Parathyroid adenoma (tissue), 2 donors: ENCODE measurements at regions not wholly inside any gene's neighbourhood (a gene's known extent, or its start where the extent isn't known, plus 50 kb on each side); places are given as distances from the start of the nearest gene placed in this dataset.
"Not testable (repeated sequence)": the region's sequence is repeated elsewhere in the genome, so short reads cannot be mapped to it uniquely, and the experiment has no call there.

Source experiments
- H2AFZ ChIP-seq: fragments of 300-600 bp; sonication (generic); one replicate; pipeline ENCODE4 v1.7.0; 2017; ENCODE audit warnings: antibody characterized with exemption, mild to moderate bottlenecking
- H3K27ac ChIP-seq: fragments of 300-600 bp; sonication (generic); one replicate; pipeline ENCODE4 v1.7.0; 2017
- H3K27me3 ChIP-seq: fragments of 300-600 bp; sonication (generic); one replicate; pipeline ENCODE4 v1.7.0; 2017; ENCODE audit warnings: low read length; ENCODE audit not compliant: control insufficient read depth, insufficient read depth
- H3K36me3 ChIP-seq: fragments of 300-600 bp; sonication (generic); one replicate; pipeline ENCODE4 v1.7.0; 2017; ENCODE audit warnings: low read length; ENCODE audit not compliant: control insufficient read depth, insufficient read depth
- H3K4me1 ChIP-seq: fragments of 300-600 bp; sonication (generic); one replicate; pipeline ENCODE4 v1.7.0; 2017; ENCODE audit warnings: control low read depth
- H3K4me2 ChIP-seq: fragments of 300-600 bp; sonication (generic); one replicate; pipeline ENCODE4 v1.7.0; 2017; ENCODE audit warnings: low read length
- H3K4me3 ChIP-seq: fragments of 300-600 bp; sonication (generic); one replicate; pipeline ENCODE4 v1.7.0; 2017; ENCODE audit warnings: low read depth, low read length
- H3K79me2 ChIP-seq: fragments of 300-600 bp; sonication (generic); one replicate; pipeline ENCODE4 v1.7.0; 2017; ENCODE audit warnings: control low read depth
- H3K9ac ChIP-seq: fragments of 300-600 bp; sonication (generic); one replicate; pipeline ENCODE4 v1.7.0; 2017; ENCODE audit warnings: mild to moderate bottlenecking
- H3K9me3 ChIP-seq: fragments of 300-600 bp; sonication (generic); one replicate; pipeline ENCODE4 v1.7.0; 2017; ENCODE audit warnings: low read length; ENCODE audit not compliant: control insufficient read depth
- CTCF ChIP-seq: fragments of 300-600 bp; sonication (generic); IDR thresholded peaks from one replicate; pipeline ENCODE4 v1.7.0; 2017; ENCODE audit warnings: antibody characterized with exemption, mild to moderate bottlenecking
- donor health status: primary hyperparathyroidism.

GRCh38 chr1:184840596-184840995 lies 85.9 kb upstream of the EDEM3 start:
- Histone ChIP-seq H3K27me3 (no peaks in the 10 kb centered on the region), H3K4me2 (no peak overlapping the region), H2AFZ (no peak overlapping the region), H3K9me3 (no peaks in the 10 kb centered on the region), H3K4me1 (peaks cover 5% of the 10 kb centered on the region), H3K27ac (no peak overlapping the region), H3K4me3 (no peak overlapping the region), H3K9ac (no peak overlapping the region), H3K36me3 (no peaks in the 10 kb centered on the region), H3K79me2 (no peaks in the 10 kb centered on the region)
- no peak for TF ChIP-seq CTCF

GRCh38 chr1:184838504-184838951 lies 83.9 kb upstream of the EDEM3 start:
- Histone ChIP-seq H2AFZ (peak overlapping the region; percentile 33), H3K27me3 (no peaks in the 10 kb centered on the region), H3K4me2 (no peak overlapping the region), H3K9me3 (no peaks in the 10 kb centered on the region), H3K4me1 (peaks cover 5% of the 10 kb centered on the region), H3K36me3 (no peaks in the 10 kb centered on the region), H3K9ac (no peak overlapping the region), H3K4me3 (no peak overlapping the region), H3K79me2 (no peaks in the 10 kb centered on the region), H3K27ac (peak overlapping the region; percentile 51)
- no peak for TF ChIP-seq CTCF

- TF ChIP-seq CTCF: no peak
- no peak overlapping the region for H3K4me3 ChIP-seq
Measured at GRCh38 chr1:184836934-184837895, 82.6 kb upstream of the EDEM3 start.

GRCh38 chr1:184836141-184836540 lies 81.5 kb upstream of the EDEM3 start:
- Histone ChIP-seq H3K36me3 (no peaks in the 10 kb centered on the region), H3K27me3 (no peaks in the 10 kb centered on the region), H3K27ac (no peak overlapping the region), H3K4me1 (peaks cover 5% of the 10 kb centered on the region), H2AFZ (no peak overlapping the region), H3K4me3 (no peak overlapping the region), H3K9ac (no peak overlapping the region), H3K79me2 (no peaks in the 10 kb centered on the region), H3K9me3 (no peaks in the 10 kb centered on the region), H3K4me2 (no peak overlapping the region)
- no peak for TF ChIP-seq CTCF

More at GRCh38 chr1:184836934-184837895, 82.6 kb upstream of the EDEM3 start:
- H3K27me3 ChIP-seq: no peaks in the 10 kb centered on the region
- H3K36me3 ChIP-seq: no peaks in the 10 kb centered on the region
- no peaks in the 10 kb centered on the region for H3K79me2 ChIP-seq
- H3K9me3 ChIP-seq: no peaks in the 10 kb centered on the region
- no peak overlapping the region for H2AFZ ChIP-seq
- H3K4me2 ChIP-seq: no peak overlapping the region
- no peak overlapping the region for H3K27ac ChIP-seq
- H3K9ac ChIP-seq: no peak overlapping the region
- H3K4me1 ChIP-seq: peaks cover 5% of the 10 kb centered on the region

GRCh38 chr1:184833994-184834393 lies 79.3 kb upstream of the EDEM3 start:
- not testable (repeated sequence) for H2AFZ ChIP-seq, H3K27me3 ChIP-seq, H3K9me3 ChIP-seq, H3K79me2 ChIP-seq, H3K4me2 ChIP-seq, H3K36me3 ChIP-seq, H3K9ac ChIP-seq, H3K27ac ChIP-seq, H3K4me3 ChIP-seq, H3K4me1 ChIP-seq
